Skeletal muscle tissue (tissue), 3 donors: ENCODE measurements at regions not wholly inside any gene's neighbourhood (a gene's known extent, or its start where the extent isn't known, plus 50 kb on each side); places are given as distances from the start of the nearest gene placed in this dataset.

Experiments used
- H3K27ac ChIP-seq: one replicate; pipeline ENCODE4 v1.7.0; 2013; ENCODE audit warnings: mild to moderate bottlenecking, low read depth, low read length, inconsistent platforms
- H3K27me3 ChIP-seq, 3 donors: one replicate each; pipeline ENCODE4 v1.7.0; 2013; ENCODE audit warnings: low read length in 3 of 3; ENCODE audit not compliant: control insufficient read depth in 3 of 3, insufficient read depth in 3 of 3
- H3K36me3 ChIP-seq, 3 donors: one replicate each; pipeline ENCODE4 v1.7.0; 2013; ENCODE audit warnings: low read length in 3 of 3; ENCODE audit not compliant: control insufficient read depth in 3 of 3, insufficient read depth in 3 of 3
- H3K4me1 ChIP-seq, 3 donors: one replicate each; pipeline ENCODE4 v1.7.0; 2013; ENCODE audit warnings: low read length in 3 of 3, mild to moderate bottlenecking in 3 of 3; ENCODE audit not compliant: control insufficient read depth in 3 of 3, insufficient read depth in 3 of 3
- H3K4me3 ChIP-seq, 3 donors: one replicate each; pipeline ENCODE4 v1.7.0; 2013; ENCODE audit warnings: low read length in 3 of 3
- H3K9ac ChIP-seq, 3 donors: one replicate each; pipeline ENCODE4 v1.7.0; 2013; ENCODE audit warnings: low read length in 3 of 3, mild to moderate bottlenecking in 3 of 3, moderate library complexity in 2 of 3, low read depth in 1 of 3
- H3K9me3 ChIP-seq, 3 donors: one replicate each; pipeline ENCODE4 v1.7.0; 2013; ENCODE audit warnings: low read length in 3 of 3; ENCODE audit not compliant: control insufficient read depth in 3 of 3
- donor health status: Osteomylitis.

GRCh38 chr14:76673261-76673660, 88.0 kb upstream of the VASH1 start:
- H3K4me1 ChIP-seq, result no peaks in the 10 kb centered on the region
- no peak overlapping the region for H3K4me3 ChIP-seq
- no peak overlapping the region for H3K9ac ChIP-seq
- H3K27me3 ChIP-seq, result peaks cover 0 to 2% (median 0%) of the 10 kb centered on the region in 3 donors
- no peaks in the 10 kb centered on the region for H3K36me3 ChIP-seq
- no peak overlapping the region for H3K27ac ChIP-seq
- no peaks in the 10 kb centered on the region for H3K9me3 ChIP-seq

GRCh38 chr14:76675046-76675445, 86.2 kb upstream of the VASH1 start:
- H3K27me3 ChIP-seq, result peaks cover 0 to 2% (median 0%) of the 10 kb centered on the region in 3 donors
- H3K36me3 ChIP-seq, result no peaks in the 10 kb centered on the region
- H3K4me3 ChIP-seq, result no peak overlapping the region
- H3K27ac ChIP-seq, result no peak overlapping the region
- no peaks in the 10 kb centered on the region for H3K9me3 ChIP-seq
- no peak overlapping the region for H3K9ac ChIP-seq
- H3K4me1 ChIP-seq, result no peaks in the 10 kb centered on the region

GRCh38 chr14:76676539-76676938, 84.7 kb upstream of the VASH1 start:
- Histone ChIP-seq H3K9ac (no peak overlapping the region), H3K9me3 (no peaks in the 10 kb centered on the region), H3K4me1 (no peaks in the 10 kb centered on the region), H3K27ac (no peak overlapping the region), H3K36me3 (no peaks in the 10 kb centered on the region), H3K27me3 (peaks cover 0 to 2% (median 0%) of the 10 kb centered on the region in 3 donors), H3K4me3 (no peak overlapping the region)

GRCh38 chr14:76677534-76678145, 83.6 kb upstream of the VASH1 start:
- H3K4me3 ChIP-seq, result no peak overlapping the region
- H3K4me1 ChIP-seq, result no peaks in the 10 kb centered on the region
- no peak overlapping the region for H3K27ac ChIP-seq
- no peaks in the 10 kb centered on the region for H3K27me3 ChIP-seq
- no peak overlapping the region for H3K9ac ChIP-seq
- H3K36me3 ChIP-seq, result no peaks in the 10 kb centered on the region
- H3K9me3 ChIP-seq, result peaks cover 0 to 5% (median 0%) of the 10 kb centered on the region in 3 donors

- H3K4me3 ChIP-seq, result no peak overlapping the region
Measured at GRCh38 chr14:76678244-76678800, 82.9 kb upstream of the VASH1 start.

GRCh38 chr14:76682367-76682766, 78.9 kb upstream of the VASH1 start:
- no peaks in the 10 kb centered on the region for H3K36me3 ChIP-seq
- H3K4me3 ChIP-seq, result no peak overlapping the region
- H3K27me3 ChIP-seq, result no peaks in the 10 kb centered on the region

More at GRCh38 chr14:76678244-76678800, 82.9 kb upstream of the VASH1 start:
- H3K4me1 ChIP-seq, result no peaks in the 10 kb centered on the region
- H3K36me3 ChIP-seq, result no peaks in the 10 kb centered on the region
- H3K27ac ChIP-seq, result no peak overlapping the region
- no peaks in the 10 kb centered on the region for H3K27me3 ChIP-seq
- peaks cover 0 to 9% (median 0%) of the 10 kb centered on the region in 3 donors for H3K9me3 ChIP-seq
- no peak overlapping the region for H3K9ac ChIP-seq

GRCh38 chr14:76686646-76687045, 74.6 kb upstream of the VASH1 start:
- no peak overlapping the region for H3K4me3 ChIP-seq
- H3K9ac ChIP-seq, result no peak overlapping the region
- no peak overlapping the region for H3K27ac ChIP-seq
- no peaks in the 10 kb centered on the region for H3K4me1 ChIP-seq
- H3K9me3 ChIP-seq, result peaks cover 0 to 16% (median 5%) of the 10 kb centered on the region in 3 donors
- H3K36me3 ChIP-seq, result no peaks in the 10 kb centered on the region
- H3K27me3 ChIP-seq, result no peaks in the 10 kb centered on the region

More at GRCh38 chr14:76682367-76682766, 78.9 kb upstream of the VASH1 start:
- Histone ChIP-seq H3K9ac (no peak overlapping the region), H3K9me3 (peaks cover 0 to 9% (median 0%) of the 10 kb centered on the region in 3 donors), H3K27ac (no peak overlapping the region), H3K4me1 (no peaks in the 10 kb centered on the region)

- Histone ChIP-seq H3K36me3 (no peaks in the 10 kb centered on the region), H3K4me1 (no peaks in the 10 kb centered on the region), H3K9ac (no peak overlapping the region), H3K27me3 (no peaks in the 10 kb centered on the region), H3K4me3 (no peak overlapping the region), H3K27ac (no peak overlapping the region), H3K9me3 (peaks cover 0 to 9% (median 5%) of the 10 kb centered on the region in 3 donors)
Measured at GRCh38 chr14:76687611-76688382, 73.5 kb upstream of the VASH1 start.

- H3K27ac ChIP-seq, result no peak overlapping the region
Measured at GRCh38 chr14:76688383-76688671, 72.9 kb upstream of the VASH1 start.

GRCh38 chr14:76690502-76691105, 70.7 kb upstream of the VASH1 start:
- Histone ChIP-seq H3K27me3 (no peaks in the 10 kb centered on the region), H3K27ac (no peak overlapping the region), H3K9ac (no peak overlapping the region), H3K4me1 (no peaks in the 10 kb centered on the region), H3K9me3 (peaks cover 0 to 6% (median 5%) of the 10 kb centered on the region in 3 donors), H3K36me3 (no peaks in the 10 kb centered on the region), H3K4me3 (no peak overlapping the region)

More at GRCh38 chr14:76688383-76688671, 72.9 kb upstream of the VASH1 start:
- Histone ChIP-seq H3K36me3 (no peaks in the 10 kb centered on the region), H3K9me3 (peaks cover 0 to 6% (median 5%) of the 10 kb centered on the region in 3 donors), H3K9ac (no peak overlapping the region), H3K4me1 (no peaks in the 10 kb centered on the region), H3K27me3 (no peaks in the 10 kb centered on the region), H3K4me3 (no peak overlapping the region)
